Vagina (tissue), 2 donors: ENCODE measurements at regions not wholly inside any gene's neighbourhood (a gene's known extent, or its start where the extent isn't known, plus 50 kb on each side); places are given as distances from the start of the nearest gene placed in this dataset.

Experiments used
- POLR2AphosphoS5 ChIP-seq, 2 donors: sonication (generic); formaldehyde crosslinking; IDR thresholded peaks; one replicate each; pipeline ENCODE4 v1.9.0; 2017; ENCODE audit warnings: antibody characterized with exemption in 2 of 2, mild to moderate bottlenecking in 2 of 2, low read depth in 1 of 2; ENCODE audit not compliant: insufficient read depth in 1 of 2
- TF ChIP-seq, protein P1 (sequence below), 3 experiments: fragments of 450-650 bp in 2 of 3; fragments of 200-600 bp in 1 of 3; sonication (generic) in 1 of 3; IDR thresholded peaks; one replicate each; pipeline ENCODE4 v1.5.1; 2017 to 2019; ENCODE audit warnings: antibody characterized with exemption in 3 of 3, mild to moderate bottlenecking in 2 of 3, moderate library complexity in 2 of 3

DNA sequence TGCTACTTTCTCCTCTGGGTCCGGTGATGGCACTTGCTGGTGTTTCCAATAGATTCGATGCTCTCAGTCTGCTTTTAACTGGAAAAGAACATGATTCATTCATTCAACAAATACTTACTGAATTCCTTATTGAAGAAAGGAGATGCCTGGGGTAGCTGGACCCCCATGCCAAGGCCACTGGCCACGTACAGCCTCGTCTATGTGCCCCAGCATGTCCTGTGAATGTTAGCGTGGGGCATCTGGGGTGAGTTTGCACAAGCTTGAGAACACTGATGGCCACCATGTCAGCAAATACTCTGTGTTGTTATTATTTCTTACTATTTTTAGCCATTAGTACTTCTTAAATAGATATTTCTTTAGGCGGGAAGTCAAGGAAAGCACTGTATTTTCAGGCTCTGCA, 112.0 kb upstream of the OXGR1 start:
- TF ChIP-seq, protein P1, sequence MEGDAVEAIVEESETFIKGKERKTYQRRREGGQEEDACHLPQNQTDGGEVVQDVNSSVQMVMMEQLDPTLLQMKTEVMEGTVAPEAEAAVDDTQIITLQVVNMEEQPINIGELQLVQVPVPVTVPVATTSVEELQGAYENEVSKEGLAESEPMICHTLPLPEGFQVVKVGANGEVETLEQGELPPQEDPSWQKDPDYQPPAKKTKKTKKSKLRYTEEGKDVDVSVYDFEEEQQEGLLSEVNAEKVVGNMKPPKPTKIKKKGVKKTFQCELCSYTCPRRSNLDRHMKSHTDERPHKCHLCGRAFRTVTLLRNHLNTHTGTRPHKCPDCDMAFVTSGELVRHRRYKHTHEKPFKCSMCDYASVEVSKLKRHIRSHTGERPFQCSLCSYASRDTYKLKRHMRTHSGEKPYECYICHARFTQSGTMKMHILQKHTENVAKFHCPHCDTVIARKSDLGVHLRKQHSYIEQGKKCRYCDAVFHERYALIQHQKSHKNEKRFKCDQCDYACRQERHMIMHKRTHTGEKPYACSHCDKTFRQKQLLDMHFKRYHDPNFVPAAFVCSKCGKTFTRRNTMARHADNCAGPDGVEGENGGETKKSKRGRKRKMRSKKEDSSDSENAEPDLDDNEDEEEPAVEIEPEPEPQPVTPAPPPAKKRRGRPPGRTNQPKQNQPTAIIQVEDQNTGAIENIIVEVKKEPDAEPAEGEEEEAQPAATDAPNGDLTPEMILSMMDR (IDR thresholded peaks at IDR 0.05), result no peak
- TF ChIP-seq POLR2AphosphoS5 (IDR thresholded peaks at IDR 0.05; ENCODE audit: insufficient read depth in 1 of 2, low read depth in 1 of 2), result no peak
